ENCODE measurements at regions not wholly inside any gene's neighbourhood (a gene's known extent, or its start where the extent isn't known, plus 50 kb on each side); places are given as distances from the start of the nearest gene placed in this dataset.

- TF ChIP-seq SRF (IDR thresholded peaks at IDR 0.05; ENCODE audit: low read depth in 2 of 2, low read length in 2 of 2) (no peak), ASH2L (IDR thresholded peaks at IDR 0.05; ENCODE audit: borderline replicate concordance, low read depth) (no peak)
Observed at GRCh38 chrX:129091097-129091496, 432.2 kb downstream of the SMARCA1 start.
